Kidney (tissue), 13 donors: ENCODE measurements at regions not wholly inside any gene's neighbourhood (a gene's known extent, or its start where the extent isn't known, plus 50 kb on each side); places are given as distances from the start of the nearest gene placed in this dataset.

Experiments used
- DNase-seq, 5 donors: peaks; one replicate each; pipeline ENCODE4 v3.0.0-alpha.2; 2013 to 2020
- FAIRE-seq: peaks from 2 replicates; lab custom pipeline; 2012; peaks lifted over from hg19 to GRCh38; lab: Jason Lieb, UNC
- H3K27ac ChIP-seq, 2 donors: one replicate each; pipeline ENCODE4 v1.7.0; 2013; ENCODE audit warnings: low read depth in 2 of 2, low read length in 2 of 2, inconsistent platforms in 1 of 2
- H3K27me3 ChIP-seq: one replicate; pipeline ENCODE4 v1.7.1; 2013; ENCODE audit warnings: low read length, inconsistent platforms; ENCODE audit not compliant: control insufficient read depth, insufficient read depth
- H3K36me3 ChIP-seq, 3 donors: one replicate each; pipeline versions ENCODE4 v1.7.0 to v1.7.1; 2013; ENCODE audit warnings: low read length in 3 of 3, control low read depth in 1 of 3, inconsistent platforms in 1 of 3; ENCODE audit not compliant: insufficient read depth in 3 of 3, control insufficient read depth in 2 of 3
- H3K4me1 ChIP-seq, 3 donors: one replicate each; pipeline versions ENCODE4 v1.7.0 to v1.7.1; 2013; ENCODE audit warnings: low read length in 3 of 3, inconsistent platforms in 1 of 3, low read depth in 1 of 3; ENCODE audit not compliant: control insufficient read depth in 2 of 3, insufficient read depth in 2 of 3
- H3K4me3 ChIP-seq, 3 donors: one replicate each; pipeline versions ENCODE4 v1.7.0 to v1.8.1; 2013; ENCODE audit warnings: low read length in 3 of 3, control low read depth in 1 of 3, inconsistent platforms in 1 of 3
- H3K9ac ChIP-seq, 3 donors: one replicate each; pipeline versions ENCODE4 v1.7.0 to v1.7.1; 2013; ENCODE audit warnings: low read length in 3 of 3, control low read depth in 1 of 3, inconsistent platforms in 1 of 3
- H3K9me3 ChIP-seq, 3 donors: one replicate each; pipeline versions ENCODE4 v1.7.0 to v1.7.1; 2013; ENCODE audit warnings: low read length in 3 of 3, control low read depth in 1 of 3, inconsistent platforms in 1 of 3; ENCODE audit not compliant: control insufficient read depth in 2 of 3, insufficient read depth in 1 of 3
- CTCF ChIP-seq: IDR thresholded peaks from 3 replicates; pipeline ENCODE4 v1.5.1; 2012; ENCODE audit warnings: mild to moderate bottlenecking, moderate library complexity, borderline replicate concordance; ENCODE audit not compliant: insufficient read depth; ENCODE audit errors: extremely low read depth
- intact Hi-C: fragments of 100-400 bp; cut with DNase I; formaldehyde crosslinking; loops from one replicate; pipeline ENCODE4 v1.11.1; 2022
- donor health status: control.
- donor health status: control.
- donor health status: control.
- donor health status: control.
- donor health status: control.
- donor health status: DM: yes; HTN: yes; CAD: no.
- donor health status: Normal renal cell carcinoma (clear cell type).

DNA sequence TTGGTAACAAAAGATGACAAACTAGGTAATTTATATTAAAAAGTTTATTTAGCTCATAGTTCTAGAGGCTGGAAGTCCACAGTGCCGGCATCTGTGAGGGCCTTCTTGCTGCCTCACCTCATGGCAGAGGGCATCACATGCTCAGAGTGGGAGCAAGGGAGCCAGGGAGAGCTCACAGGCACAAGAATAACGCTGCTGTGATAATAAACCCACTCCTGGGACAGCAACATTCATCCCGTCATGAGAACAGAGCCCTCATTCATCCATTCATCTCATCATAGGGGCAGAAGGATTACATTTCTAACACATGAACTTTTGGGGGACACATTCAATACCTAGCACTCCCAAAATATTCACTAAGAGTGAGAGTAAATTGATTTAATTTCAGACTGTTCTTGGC is 170.6 kb upstream of the AKR1E2 start:
- Histone ChIP-seq H3K4me3 (no peak overlapping the region), H3K9ac (no peak overlapping the region)

DNA sequence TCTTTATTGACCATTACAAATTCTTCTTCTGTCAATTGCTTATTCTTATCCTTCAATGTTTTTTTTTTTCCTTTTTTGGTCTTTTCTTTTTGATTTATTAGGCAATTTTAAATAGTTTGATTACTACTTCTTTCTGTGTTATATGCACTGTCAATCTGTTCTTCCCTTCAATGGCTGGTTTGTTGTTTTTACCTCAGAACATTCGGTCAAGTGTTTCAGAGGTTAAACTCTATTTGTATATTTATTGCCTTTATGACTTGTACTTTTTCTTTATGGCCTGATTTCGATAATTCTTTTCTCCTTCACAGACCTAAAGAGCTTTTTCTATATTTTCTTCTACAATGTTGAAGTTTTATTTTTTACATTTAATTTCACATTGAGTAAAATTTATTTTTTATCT is 171.5 kb upstream of the AKR1E2 start:
- intact Hi-C loops = loop anchor here (10.0 kb wide), 1 partner anchor 1420 kb away; no protein-coding TSS in a partner anchor
- Histone ChIP-seq H3K9me3 (no peaks in the 10 kb centered on the region), H3K27me3 (no peaks in the 10 kb centered on the region), H3K36me3 (no peaks in the 10 kb centered on the region), H3K27ac (no peak overlapping the region), H3K9ac (no peak overlapping the region), H3K4me3 (no peak overlapping the region), H3K4me1 (no peaks in the 10 kb centered on the region)
- TF ChIP-seq CTCF = no peak
- FAIRE-seq (peak; percentile 64), DNase-seq (no peak)

More for the DNA sequence above, 170.6 kb upstream of the AKR1E2 start:
- H3K4me1 ChIP-seq = no peaks in the 10 kb centered on the region
- H3K27me3 ChIP-seq = no peaks in the 10 kb centered on the region
- intact Hi-C loops = loop anchor here (10.0 kb wide), 1 partner anchor 1421 kb away; no protein-coding TSS in a partner anchor
- no peaks in the 10 kb centered on the region for H3K36me3 ChIP-seq
- no peak for DNase-seq
- no peak for FAIRE-seq
- no peaks in the 10 kb centered on the region for H3K9me3 ChIP-seq
- no peak for TF ChIP-seq CTCF
- H3K27ac ChIP-seq = no peak overlapping the region

- H3K4me3 ChIP-seq = no peak overlapping the region
- intact Hi-C loops = loop anchor here (10.0 kb wide), 1 partner anchor 1418 kb away; no protein-coding TSS in a partner anchor
- no peaks in the 10 kb centered on the region for H3K36me3 ChIP-seq
- no peak for TF ChIP-seq CTCF
- no peaks in the 10 kb centered on the region for H3K4me1 ChIP-seq
- no peaks in the 10 kb centered on the region for H3K27me3 ChIP-seq
- no peak overlapping the region for H3K27ac ChIP-seq
- no peaks in the 10 kb centered on the region for H3K9me3 ChIP-seq
- FAIRE-seq = no peak
- DNase-seq = no peak
- no peak overlapping the region for H3K9ac ChIP-seq
Observed at GRCh38 chr10:4653160-4653559, 172.8 kb upstream of the AKR1E2 start.
